Left lung (tissue), 4 donors: ENCODE measurements at regions not wholly inside any gene's neighbourhood (a gene's known extent, or its start where the extent isn't known, plus 50 kb on each side); places are given as distances from the start of the nearest gene placed in this dataset.

Source experiments
- ATAC-seq: fragments of 200-7000 bp; cut with Tn5 transposase; one replicate; pipeline ENCODE4 v1.9.1; 2020; ENCODE audit warnings: moderate library complexity
- DNase-seq, 4 donors: peaks; one replicate each; pipeline ENCODE4 v3.0.0-alpha.2; 2013 to 2020
- H3K27ac ChIP-seq, 2 donors: fragments of 200-600 bp; sonication (generic) in 1 of 2; one replicate each; pipeline versions ENCODE4 v1.5.0 to v1.8.0; 2020 to 2021
- H3K27me3 ChIP-seq, 2 donors: fragments of 200-600 bp; sonication (generic) in 1 of 2; one replicate each; pipeline versions ENCODE4 v1.5.0 to v1.8.0; 2020 to 2021
- H3K36me3 ChIP-seq, 2 donors: fragments of 200-600 bp; sonication (generic) in 1 of 2; one replicate each; pipeline versions ENCODE4 v1.5.0 to v1.8.0; 2020 to 2021
- H3K4me1 ChIP-seq, 2 donors: fragments of 200-600 bp; one replicate each; pipeline ENCODE4 v1.8.0; 2021
- H3K4me3 ChIP-seq, 2 donors: fragments of 200-600 bp; sonication (generic) in 1 of 2; one replicate each; pipeline versions ENCODE4 v1.5.0 to v1.8.0; 2020 to 2021; ENCODE audit warnings: mild to moderate bottlenecking in 1 of 2
- H3K9me3 ChIP-seq, 2 donors: fragments of 200-600 bp; sonication (generic) in 1 of 2; one replicate each; pipeline versions ENCODE4 v1.5.0 to v1.8.0; 2020 to 2021
- intact Hi-C, 2 donors: fragments of 100-400 bp; cut with DNase I; formaldehyde crosslinking; loops; one replicate each; pipeline versions ENCODE4 v1.11.2 to v1.14.2; 2022
- TF ChIP-seq, protein P1 (sequence below), 2 donors: fragments of 200-600 bp; sonication (generic) in 1 of 2; IDR thresholded peaks; one replicate each; pipeline versions ENCODE4 v1.5.0 to v1.8.0; 2021; ENCODE audit warnings: antibody characterized with exemption in 2 of 2
- donor health status: DM: no; HTN: yes; CAD: no.
- donor health status: DM: no; HTN: no; CAD: no.

DNA sequence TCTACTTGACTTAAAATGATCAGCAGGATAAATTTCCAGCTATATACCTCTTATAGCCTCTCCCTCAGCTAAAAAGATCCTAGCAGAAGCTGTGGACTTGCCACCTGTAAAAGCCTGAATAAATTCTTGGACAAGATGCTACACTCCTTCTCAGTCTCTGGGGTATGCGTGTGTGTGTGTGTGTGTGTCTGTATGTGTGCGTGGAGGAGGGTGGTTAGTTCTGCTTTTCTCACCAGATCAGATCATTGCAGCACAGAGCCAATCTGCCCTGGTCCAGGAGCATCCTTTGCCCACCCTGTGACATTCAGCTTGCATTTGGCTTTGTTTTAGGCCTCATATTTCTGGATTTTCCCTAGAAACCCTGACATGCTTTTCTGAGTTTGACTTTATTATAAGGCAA, 438.3 kb downstream of the RFC3 start:
- ATAC-seq (no peak), DNase-seq (no peak)
- H3K4me1 ChIP-seq = no peaks in the 10 kb centered on the region
- H3K27me3 ChIP-seq = no peaks in the 10 kb centered on the region
- H3K9me3 ChIP-seq = peaks cover 0 to 12% of the 10 kb centered on the region in 2 donors
- no peaks in the 10 kb centered on the region for H3K36me3 ChIP-seq
- H3K4me3 ChIP-seq = no peak overlapping the region
- intact Hi-C loops = no loop called here
- no peak overlapping the region for H3K27ac ChIP-seq
- TF ChIP-seq, protein P1, sequence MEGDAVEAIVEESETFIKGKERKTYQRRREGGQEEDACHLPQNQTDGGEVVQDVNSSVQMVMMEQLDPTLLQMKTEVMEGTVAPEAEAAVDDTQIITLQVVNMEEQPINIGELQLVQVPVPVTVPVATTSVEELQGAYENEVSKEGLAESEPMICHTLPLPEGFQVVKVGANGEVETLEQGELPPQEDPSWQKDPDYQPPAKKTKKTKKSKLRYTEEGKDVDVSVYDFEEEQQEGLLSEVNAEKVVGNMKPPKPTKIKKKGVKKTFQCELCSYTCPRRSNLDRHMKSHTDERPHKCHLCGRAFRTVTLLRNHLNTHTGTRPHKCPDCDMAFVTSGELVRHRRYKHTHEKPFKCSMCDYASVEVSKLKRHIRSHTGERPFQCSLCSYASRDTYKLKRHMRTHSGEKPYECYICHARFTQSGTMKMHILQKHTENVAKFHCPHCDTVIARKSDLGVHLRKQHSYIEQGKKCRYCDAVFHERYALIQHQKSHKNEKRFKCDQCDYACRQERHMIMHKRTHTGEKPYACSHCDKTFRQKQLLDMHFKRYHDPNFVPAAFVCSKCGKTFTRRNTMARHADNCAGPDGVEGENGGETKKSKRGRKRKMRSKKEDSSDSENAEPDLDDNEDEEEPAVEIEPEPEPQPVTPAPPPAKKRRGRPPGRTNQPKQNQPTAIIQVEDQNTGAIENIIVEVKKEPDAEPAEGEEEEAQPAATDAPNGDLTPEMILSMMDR (IDR thresholded peaks at IDR 0.05) = no peak

DNA sequence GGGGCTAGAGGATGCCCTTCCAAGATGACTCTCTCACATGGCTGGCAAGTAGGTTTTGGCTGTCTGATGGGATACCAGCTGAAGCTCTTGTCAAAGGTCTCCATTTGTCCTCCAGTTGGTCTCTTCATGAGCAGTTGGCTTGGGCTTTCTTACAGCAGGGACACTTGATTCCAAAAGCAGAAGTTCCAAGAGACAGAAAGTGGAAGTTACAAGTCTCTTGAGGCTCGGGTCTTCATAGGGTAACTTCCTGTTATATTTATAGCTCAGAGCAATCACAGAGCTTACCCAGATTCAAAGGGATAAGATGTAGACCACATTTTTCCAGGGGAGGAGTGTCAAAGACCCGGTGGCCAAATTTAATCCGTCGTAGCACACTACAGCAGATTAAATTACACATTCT, 440.0 kb downstream of the RFC3 start:
- Histone ChIP-seq H3K27ac (no peak overlapping the region), H3K9me3 (peaks cover 0 to 12% of the 10 kb centered on the region in 2 donors), H3K4me1 (no peaks in the 10 kb centered on the region), H3K36me3 (no peaks in the 10 kb centered on the region), H3K27me3 (no peaks in the 10 kb centered on the region), H3K4me3 (no peak overlapping the region)
- ATAC-seq (peak; percentile 27), DNase-seq (no peak)
- intact Hi-C loops = no loop called here
- TF ChIP-seq, protein P1 (IDR thresholded peaks at IDR 0.05) = no peak

DNA sequence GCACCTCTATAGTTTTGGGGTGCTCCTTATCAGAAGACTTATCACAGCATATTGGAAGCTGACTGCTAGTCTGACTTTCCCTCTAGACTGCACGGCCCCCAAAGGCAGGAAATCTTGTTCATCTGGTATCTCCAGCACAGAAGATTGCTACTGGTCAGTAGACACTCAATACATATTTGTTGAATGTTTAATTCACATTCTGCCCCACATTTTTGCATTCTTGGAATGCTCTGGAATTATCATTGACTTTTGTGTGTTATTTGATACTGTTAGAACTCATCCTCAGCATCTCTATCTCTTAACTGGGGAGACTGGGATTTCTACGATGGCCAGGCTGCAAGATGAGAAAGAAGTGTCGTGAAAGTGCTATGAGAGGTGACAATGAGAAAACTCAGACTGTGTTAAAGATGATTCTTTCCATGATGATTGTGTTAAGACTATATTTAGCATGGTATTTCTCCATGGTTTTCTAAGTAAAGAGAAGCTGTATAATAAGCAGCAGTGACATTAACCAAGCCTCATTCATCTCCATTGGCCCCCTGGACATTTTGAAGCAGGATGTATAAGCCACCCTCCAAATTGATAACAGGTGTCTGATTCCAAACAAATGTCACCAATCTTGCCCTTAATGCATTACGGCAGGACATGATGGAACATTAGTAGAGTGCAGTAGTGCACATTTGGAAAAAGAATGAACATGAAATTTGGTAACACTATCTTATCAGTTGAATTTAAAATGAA, 440.9 kb downstream of the RFC3 start:
- TF ChIP-seq, protein P1 (IDR thresholded peaks at IDR 0.05) = no peak
- H3K4me1 ChIP-seq = no peaks in the 10 kb centered on the region
- DNase-seq (no peak), ATAC-seq (no peak)
- H3K9me3 ChIP-seq = peaks cover 0 to 12% of the 10 kb centered on the region in 2 donors
- intact Hi-C loops = no loop called here
- H3K36me3 ChIP-seq = no peaks in the 10 kb centered on the region
- no peak overlapping the region for H3K27ac ChIP-seq
- H3K27me3 ChIP-seq = no peaks in the 10 kb centered on the region
- H3K4me3 ChIP-seq = no peak overlapping the region

DNA sequence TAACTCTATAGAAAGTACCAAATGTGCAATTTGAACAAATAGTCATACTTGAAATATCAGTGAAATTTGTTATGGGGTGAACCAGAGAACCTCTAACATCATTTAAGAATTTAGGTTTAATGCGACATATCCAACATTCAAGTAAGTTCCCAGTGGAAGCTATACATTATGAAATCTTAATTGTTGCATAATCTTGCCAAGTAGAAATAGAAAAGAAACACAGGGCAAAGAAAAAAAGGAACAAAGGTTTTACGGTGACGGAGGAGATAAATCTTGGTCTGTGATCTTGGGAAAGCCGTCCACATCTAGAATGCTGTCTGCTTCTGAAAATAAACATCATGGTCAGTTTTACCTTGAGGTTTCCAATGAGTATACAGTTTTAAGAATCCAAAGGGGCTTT, 445.7 kb downstream of the RFC3 start:
- Histone ChIP-seq H3K36me3 (no peaks in the 10 kb centered on the region), H3K9me3 (peaks cover 0 to 5% of the 10 kb centered on the region in 2 donors), H3K4me1 (no peaks in the 10 kb centered on the region), H3K27ac (no peak overlapping the region), H3K4me3 (no peak overlapping the region), H3K27me3 (no peaks in the 10 kb centered on the region)
- intact Hi-C loops = no loop called here
- ATAC-seq (no peak), DNase-seq (no peak)
- TF ChIP-seq, protein P1 (IDR thresholded peaks at IDR 0.05) = no peak

DNA sequence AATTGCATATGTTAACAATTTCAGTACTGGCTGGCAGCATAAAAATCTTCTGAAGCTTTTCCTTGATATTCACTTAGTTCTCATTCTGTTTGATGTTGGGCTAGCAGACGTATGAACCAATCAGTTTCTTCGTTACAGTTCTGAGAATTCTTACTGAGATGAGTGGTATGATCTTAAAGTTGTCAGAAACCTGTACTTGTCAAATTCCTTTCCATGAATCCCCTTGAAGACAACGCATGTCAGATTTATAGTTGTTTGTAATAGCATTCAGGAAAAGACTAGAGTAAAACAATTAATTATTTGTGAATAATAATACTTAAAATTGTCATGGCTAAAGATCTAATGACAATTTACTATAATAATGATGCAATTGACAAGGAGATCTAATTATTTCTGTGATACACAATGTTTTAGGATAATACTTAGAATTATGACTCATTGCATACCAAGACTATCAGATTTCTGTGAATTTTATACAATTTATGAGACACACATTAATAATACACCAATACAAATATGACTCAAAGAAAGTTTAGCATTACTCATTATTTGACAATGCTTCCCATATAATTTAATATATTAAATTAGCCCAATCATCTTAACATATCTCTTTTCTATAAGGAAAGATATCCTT, 447.2 kb downstream of the RFC3 start:
- intact Hi-C loops = no loop called here
- peaks cover 0 to 5% of the 10 kb centered on the region in 2 donors for H3K9me3 ChIP-seq
- no peaks in the 10 kb centered on the region for H3K4me1 ChIP-seq
- ATAC-seq (no peak), DNase-seq (no peak)
- no peaks in the 10 kb centered on the region for H3K36me3 ChIP-seq
- H3K27me3 ChIP-seq = no peaks in the 10 kb centered on the region
- TF ChIP-seq, protein P1 (IDR thresholded peaks at IDR 0.05) = no peak
- H3K4me3 ChIP-seq = no peak overlapping the region
- no peak overlapping the region for H3K27ac ChIP-seq
